GM12878 (cell line): ENCODE measurements at regions not wholly inside any gene's neighbourhood (a gene's known extent, or its start where the extent isn't known, plus 50 kb on each side); places are given as distances from the start of the nearest gene placed in this dataset.

Experiments used
- ATAC-seq: fragments of 200-7000 bp; cut with Tn5 transposase; 3 replicates; pipeline ENCODE4 v1.9.1; 2020; ENCODE audit warnings: mild to moderate bottlenecking, moderate library complexity
- BruUV-seq: library from RNA; stranded (reverse); fragments of 400-500 nt; replicated peaks from 2 replicates; lab custom pipeline; 2021; lab: Mats Ljungman, UMichigan
- CTCF ChIA-PET: fragments of 300-600 bp; sonication (Branson Sonifier 250); formaldehyde crosslinking; extraction: SDS; loops from one replicate; lab custom pipeline; 2021; ENCODE audit warnings: inconsistent platforms; lab: Yijun Ruan, JAX
- POLR2A ChIA-PET: fragments of 350-600 bp; formaldehyde crosslinking; extraction: SDS; loops from one replicate; lab custom pipeline; 2021; ENCODE audit warnings: inconsistent platforms; lab: Charles Lee
- RAD21 ChIA-PET: fragments of 300-600 bp; sonication (Branson Sonifier 250); formaldehyde crosslinking; loops from one replicate; lab custom pipeline; 2023; ENCODE audit warnings: antibody characterized with exemption; ENCODE audit not compliant: unreplicated experiment; lab: Charles Lee
- SMC1A ChIA-PET: fragments of 300-600 bp; sonication (Branson Sonifier 250); formaldehyde crosslinking; loops from one replicate; lab custom pipeline; 2023; ENCODE audit not compliant: unreplicated experiment, uncharacterized antibody; lab: Charles Lee
- DNase-seq: peaks from one replicate; pipeline ENCODE4 v3.0.0-alpha.2; 2011; ENCODE audit warnings: low read depth, low spot score
- FAIRE-seq: peaks from 3 replicates; lab custom pipeline; 2011; peaks lifted over from hg19 to GRCh38; lab: Jason Lieb, UNC
- H2AFZ ChIP-seq: 2 replicates; pipeline ENCODE4 v1.6.0; 2011; ENCODE audit warnings: low read depth, low read length, control low read depth; ENCODE audit not compliant: control insufficient read depth
- H3K27ac ChIP-seq: 2 replicates; pipeline ENCODE4 v1.5.1; 2011; ENCODE audit warnings: control low read depth; ENCODE audit not compliant: control insufficient read depth, insufficient read depth
- H3K27me3 ChIP-seq, 2 experiments: replicated peaks in 1 of 2; 2 replicates each; pipeline versions ENCODE4 v1.6.0 to v1.6.1; 2011; ENCODE audit warnings: low read length in 1 of 2; ENCODE audit not compliant: control insufficient read depth in 2 of 2, insufficient read depth in 2 of 2
- H3K36me3 ChIP-seq, 2 experiments: 2 replicates each; pipeline ENCODE4 v1.5.1; 2011; ENCODE audit warnings: low read length in 1 of 2; ENCODE audit not compliant: control insufficient read depth in 2 of 2, insufficient read depth in 2 of 2
- H3K4me1 ChIP-seq: 2 replicates; pipeline ENCODE4 v1.6.1; 2011; ENCODE audit warnings: mild to moderate bottlenecking, low read length, moderate library complexity, mixed read lengths; ENCODE audit not compliant: control insufficient read depth, insufficient read depth
- H3K4me2 ChIP-seq: 2 replicates; pipeline ENCODE4 v1.6.0; 2011; ENCODE audit warnings: control low read depth; ENCODE audit not compliant: control insufficient read depth, insufficient read depth
- H3K4me3 ChIP-seq: fragments of 200-600 bp; sonication (generic); 2 replicates; pipeline ENCODE4 v1.5.1; 2016
- H3K79me2 ChIP-seq: 2 replicates; pipeline ENCODE4 v1.6.0; 2011; ENCODE audit warnings: low read length; ENCODE audit not compliant: control insufficient read depth, insufficient read depth
- H3K9ac ChIP-seq: 2 replicates; pipeline ENCODE4 v1.8.0; 2011; ENCODE audit warnings: low read length, control low read depth, mixed read lengths; ENCODE audit not compliant: control insufficient read depth, insufficient read depth
- H3K9me3 ChIP-seq: replicated peaks from 3 replicates; pipeline ENCODE4 v1.5.1; 2011; ENCODE audit warnings: mild to moderate bottlenecking, low read length; ENCODE audit not compliant: control insufficient read depth, insufficient read depth
- H4K20me1 ChIP-seq: 2 replicates; pipeline ENCODE4 v1.6.0; 2011; ENCODE audit not compliant: control insufficient read depth, insufficient read depth
- ASH2L ChIP-seq: fragments of 300-600, 200-600 bp; sonication (generic); IDR thresholded peaks from 2 replicates; pipeline ENCODE4 v1.6.1; 2017; ENCODE audit warnings: low read depth, mild to moderate bottlenecking, borderline replicate concordance
- GATAD2B ChIP-seq: fragments of 450-650 bp; conservative IDR thresholded peaks from 2 replicates; pipeline ENCODE4 v1.6.1; 2017; ENCODE audit warnings: low read depth, mild to moderate bottlenecking, moderate library complexity
- MTA2 ChIP-seq: fragments of 450-650 bp; IDR thresholded peaks from 2 replicates; pipeline ENCODE4 v1.6.1; 2016; ENCODE audit warnings: low read depth, mild to moderate bottlenecking, moderate library complexity
- MYC ChIP-seq: IDR thresholded peaks from 2 replicates; pipeline ENCODE4 v1.6.1; 2011; ENCODE audit warnings: mild to moderate bottlenecking, low read length, moderate library complexity, inconsistent platforms; ENCODE audit not compliant: insufficient read depth, insufficient replicate concordance, insufficient read length, severe bottlenecking
- NR2C2 ChIP-seq: IDR thresholded peaks from 2 replicates; pipeline ENCODE4 v1.6.1; 2011; ENCODE audit warnings: borderline replicate concordance, low read depth; ENCODE audit not compliant: control insufficient read depth, insufficient read length
- SMARCA5 ChIP-seq: fragments of 450-650 bp; IDR thresholded peaks from 2 replicates; pipeline ENCODE4 v1.6.1; 2017; ENCODE audit warnings: mild to moderate bottlenecking
- SUZ12 ChIP-seq: fragments of 200-600 bp; sonication (generic); IDR thresholded peaks from one replicate; pipeline ENCODE4 v1.6.1; 2018; ENCODE audit warnings: antibody characterized with exemption, mild to moderate bottlenecking; ENCODE audit not compliant: unreplicated experiment
- TCF3 ChIP-seq: IDR thresholded peaks from 2 replicates; pipeline ENCODE4 v1.6.1; 2012; ENCODE audit warnings: low read depth, mild to moderate bottlenecking, low read length, borderline replicate concordance; ENCODE audit not compliant: insufficient read depth
- WGBS: methylation state at CpG from one replicate; pipeline ENCODE4 v1.1.6; 2016; ENCODE audit warnings: low lambda C conversion rate; ENCODE audit not compliant: insufficient replicate concordance, insufficient coverage; ENCODE audit errors: missing lambda C conversion rate; 5-methylcytosine and 5-hydroxymethylcytosine counted together
- in situ Hi-C: fragments of 300-500 bp; cut with MboI; formaldehyde crosslinking; loops from 9 replicates; pipeline ENCODE4 v1.14.3; 2018; ENCODE audit warnings: mixed read lengths
- intact Hi-C: fragments of 100-400 bp; cut with micrococcal nuclease; formaldehyde crosslinking; loops from one replicate; pipeline ENCODE4 v1.14.2; 2022; ENCODE audit not compliant: unreplicated experiment

DNA sequence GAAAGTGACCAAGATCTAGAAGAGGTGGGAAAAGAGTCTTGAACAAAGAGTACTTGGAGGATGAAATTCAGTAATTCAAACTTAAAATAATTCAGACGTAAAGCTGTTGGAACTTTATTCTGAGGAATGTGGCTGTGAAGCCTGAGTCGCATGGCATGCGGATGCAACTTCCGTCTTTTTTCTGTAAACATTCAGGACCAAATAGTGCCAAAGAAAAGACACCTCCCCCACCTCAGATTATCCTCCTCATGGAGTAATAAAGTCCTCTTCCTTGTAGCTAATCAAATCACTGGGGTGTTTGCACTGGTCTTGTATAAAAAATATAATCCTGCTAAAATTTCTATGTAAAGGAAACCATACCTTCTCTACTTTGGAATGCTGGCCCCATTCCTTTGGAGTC is 790.4 kb downstream of the TSN start (continued):
- no peak for TF ChIP-seq GATAD2B

DNA sequence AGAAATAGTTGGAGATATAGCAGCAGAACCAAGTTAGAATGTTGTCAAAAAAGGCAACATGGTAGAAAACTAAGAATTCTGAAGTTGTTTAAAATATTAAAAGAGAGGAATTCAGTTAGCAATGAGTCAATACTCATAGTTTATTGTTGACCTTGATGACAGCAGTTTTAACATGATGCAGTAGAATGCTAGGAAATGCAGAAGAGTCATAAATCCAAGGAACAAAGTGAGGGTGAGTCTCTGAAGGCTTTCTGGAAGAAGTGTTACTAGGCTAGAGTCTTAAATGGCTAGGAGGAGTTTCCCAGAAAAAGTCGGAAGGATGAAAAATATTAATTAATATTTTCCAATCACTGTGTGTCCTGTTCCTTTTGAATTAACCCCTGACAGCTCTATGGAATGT is 807.3 kb downstream of the TSN start:
- RAD21 ChIA-PET = interaction anchor here (1.0 kb wide), 1 partner anchor 65 kb away, joined by 4 read pairs; no protein-coding TSS in a partner anchor
- CTCF ChIA-PET = no interaction called here
- WGBS = 38% methylated on average over 1 of the region's 1 CpG

DNA sequence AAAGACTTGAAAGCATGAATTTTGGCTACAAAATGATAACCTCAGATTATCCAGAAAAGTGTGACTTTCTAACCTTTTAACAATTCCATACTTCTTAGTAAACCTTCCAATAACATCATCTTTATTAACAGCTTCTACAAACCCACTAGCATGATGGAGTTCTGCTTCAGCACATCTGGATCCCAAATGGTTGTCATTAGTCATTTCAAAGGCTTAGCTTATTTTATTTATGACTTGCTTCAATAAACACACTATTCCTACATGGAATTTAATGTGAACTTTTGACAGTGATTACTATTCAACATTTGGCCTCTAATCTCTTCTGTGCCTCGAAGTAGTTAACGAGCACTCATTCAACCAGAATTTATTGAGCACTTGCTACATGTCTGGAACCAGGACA is 808.3 kb downstream of the TSN start:
- no peak for DNase-seq
- ChIA-PET POLR2A (interaction anchor here (1.1 kb wide), 1 partner anchor 27 kb away, joined by 3 read pairs; no protein-coding TSS in a partner anchor), SMC1A (interaction anchor here (0.7 to 2.8 kb wide), 7 partner anchors 11 to 213 kb away, joined by 3 to 15 read pairs (median 4); no protein-coding TSS in a partner anchor), RAD21 (no interaction called here), CTCF (interaction anchor here (0.8 to 1.7 kb wide), 3 partner anchors 12 to 16 kb away, joined by 3 read pairs; no protein-coding TSS in a partner anchor)
- intact Hi-C loops = no loop called here
- Histone ChIP-seq H3K79me2 (no peaks in the 10 kb centered on the region), H2AFZ (no peak overlapping the region), H3K9ac (no peak overlapping the region), H3K9me3 (no peaks in the 10 kb centered on the region), H3K4me1 (no peaks in the 10 kb centered on the region), H3K4me2 (no peak overlapping the region), H3K36me3 (no peaks in the 10 kb centered on the region), H3K27ac (no peak overlapping the region), H3K27me3 (no peaks in the 10 kb centered on the region), H4K20me1 (no peaks in the 10 kb centered on the region)
- 0% methylated on average over 2 of the region's 2 CpGs for WGBS
- no peak for ATAC-seq
- BruUV-seq = no TSS peak
- FAIRE-seq = no peak
- TF ChIP-seq SUZ12 (no peak), SMARCA5 (no peak), MYC (no peak), ASH2L (no peak), MTA2 (no peak), NR2C2 (no peak)
- TF ChIP-seq, all 136 proteins: peak for 0
- in situ Hi-C loops = no loop called here
- no peak overlapping the region for H3K4me3 ChIP-seq

More for the DNA sequence above, 807.3 kb downstream of the TSN start:
- ChIA-PET POLR2A (no interaction called here), SMC1A (interaction anchor here (1.0 to 1.3 kb wide), 2 partner anchors 14 to 164 kb away, joined by 4 to 5 read pairs; no protein-coding TSS in a partner anchor)
- no peak overlapping the region for H2AFZ ChIP-seq
- DNase-seq (no peak), ATAC-seq (no peak), FAIRE-seq (no peak)
- no peak overlapping the region for H3K9ac ChIP-seq
- no peak overlapping the region for H3K4me2 ChIP-seq
- H4K20me1 ChIP-seq = no peaks in the 10 kb centered on the region
- no peak overlapping the region for H3K4me3 ChIP-seq
- no peaks in the 10 kb centered on the region for H3K27me3 ChIP-seq
- TF ChIP-seq TCF3 = no peak
- no peak overlapping the region for H3K27ac ChIP-seq
- in situ Hi-C loops = no loop called here
- no peaks in the 10 kb centered on the region for H3K36me3 ChIP-seq
- H3K4me1 ChIP-seq = no peaks in the 10 kb centered on the region
- intact Hi-C loops = no loop called here
- no peaks in the 10 kb centered on the region for H3K9me3 ChIP-seq
- BruUV-seq = no TSS peak
- no peaks in the 10 kb centered on the region for H3K79me2 ChIP-seq
